SHP77 (cell line): ENCODE measurements at regions not wholly inside any gene's neighbourhood (a gene's known extent, or its start where the extent isn't known, plus 50 kb on each side); places are given as distances from the start of the nearest gene placed in this dataset.
"Not testable (repeated sequence)": the region's sequence is repeated elsewhere in the genome, so short reads cannot be mapped to it uniquely, and the experiment has no call there.

Source experiments
- DNase-seq, 2 experiments: peaks; one replicate each; lab custom pipeline; 2025; lab: John Stamatoyannopoulos, UW

DNA sequence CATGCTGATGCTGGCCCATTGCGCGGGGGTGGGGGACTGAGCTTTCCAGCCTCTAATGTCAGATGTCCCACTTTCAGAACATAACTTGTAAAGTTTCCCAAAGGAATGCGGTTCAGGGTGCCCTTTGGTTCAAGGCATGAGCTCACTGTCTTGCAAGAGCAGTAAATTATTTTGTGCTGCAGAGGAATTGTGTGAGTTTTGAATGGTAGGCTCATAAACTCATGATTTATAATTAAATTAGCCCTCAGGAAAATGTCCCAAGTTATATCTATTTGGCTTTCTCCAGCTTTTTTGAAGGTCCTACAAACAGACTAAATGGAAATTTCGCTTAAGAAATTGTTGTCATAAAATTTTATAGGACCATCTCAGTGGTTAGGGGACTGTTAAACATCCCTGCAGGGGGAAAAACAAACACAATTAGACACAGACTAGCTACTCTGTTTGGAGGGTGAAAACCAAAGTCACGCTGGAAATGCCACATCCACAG is 321.8 kb downstream of the HS3ST3B1 start:
- no peak for DNase-seq

DNA sequence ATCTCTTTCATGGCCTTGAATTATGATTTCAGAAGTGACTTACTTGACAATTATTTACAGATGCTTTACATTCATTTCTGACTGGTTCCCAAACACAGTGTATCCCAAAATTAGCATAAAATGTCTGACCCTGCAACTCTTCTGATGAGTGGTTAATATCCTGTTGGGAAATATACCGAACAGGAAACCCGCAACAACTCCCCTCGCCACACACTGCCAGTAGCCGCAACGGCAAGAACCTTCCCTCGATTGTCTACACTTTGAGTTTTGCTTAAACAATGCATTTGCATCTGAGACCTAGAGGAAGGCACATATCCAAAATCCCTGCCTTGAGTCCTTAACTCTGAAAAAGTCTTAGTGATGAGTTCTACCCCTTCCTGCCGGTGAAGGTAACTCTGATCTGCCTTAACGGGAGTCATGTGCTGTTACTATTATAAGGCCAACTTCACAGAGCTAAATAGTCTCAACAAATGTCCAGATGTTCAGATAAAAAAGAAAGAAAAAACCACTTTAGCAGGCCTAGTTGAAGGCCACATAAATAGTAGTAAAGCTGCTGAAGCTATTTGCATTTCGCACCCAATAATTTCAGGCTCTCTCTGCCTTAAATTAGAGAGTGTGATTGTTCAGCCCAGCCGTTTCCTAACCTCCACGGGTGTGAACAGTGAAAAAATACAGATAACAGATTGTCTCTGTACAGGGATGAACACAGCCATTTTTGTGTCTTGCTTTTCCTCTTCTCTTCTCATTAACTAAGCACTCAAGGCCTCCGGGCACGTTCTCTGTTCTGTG is 321.1 kb downstream of the HS3ST3B1 start:
- DNase-seq: no peak

DNA sequence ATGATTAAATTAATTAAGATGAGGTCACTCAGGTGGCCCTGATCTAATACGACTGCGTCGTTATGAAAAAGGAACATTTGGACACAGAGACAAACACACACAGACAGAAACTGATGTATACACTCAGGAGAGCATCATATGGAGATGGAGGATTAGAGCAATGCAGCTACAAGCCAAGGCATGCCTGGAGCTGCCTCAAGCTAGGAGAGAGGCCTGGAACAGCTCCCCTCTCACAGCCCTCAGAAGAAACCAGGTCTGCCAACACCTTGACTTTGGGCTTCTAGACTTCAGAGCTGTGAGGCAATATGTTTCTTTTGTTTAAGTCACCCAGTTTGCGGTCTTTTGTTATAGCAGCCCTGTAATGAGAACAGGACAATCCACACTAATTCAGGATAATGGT is 318.9 kb downstream of the HS3ST3B1 start:
- DNase-seq: no peak

DNA sequence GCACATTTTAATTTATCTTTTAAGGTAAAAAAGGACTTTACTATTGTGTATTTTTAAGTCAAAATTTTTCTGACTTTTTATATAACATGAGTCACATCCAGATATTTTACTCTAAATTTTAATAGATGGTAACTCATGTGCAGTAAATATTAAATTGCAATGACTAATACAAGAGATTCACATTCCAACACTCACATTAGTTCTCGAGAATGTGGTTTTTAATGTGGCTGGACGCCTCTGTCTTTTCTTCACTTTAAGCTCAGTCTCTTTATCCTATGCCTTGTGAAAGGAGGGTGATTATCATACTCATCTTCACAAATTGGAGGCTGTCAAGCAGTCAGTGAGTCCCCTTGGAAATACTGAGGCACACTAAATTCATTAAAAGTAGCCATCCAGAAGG is 315.6 kb downstream of the HS3ST3B1 start:
- DNase-seq: no peak

- no peak for DNase-seq
These were observed 304.4 kb downstream of the HS3ST3B1 start for GRCh38 chr17:14605267-14605599.

DNA sequence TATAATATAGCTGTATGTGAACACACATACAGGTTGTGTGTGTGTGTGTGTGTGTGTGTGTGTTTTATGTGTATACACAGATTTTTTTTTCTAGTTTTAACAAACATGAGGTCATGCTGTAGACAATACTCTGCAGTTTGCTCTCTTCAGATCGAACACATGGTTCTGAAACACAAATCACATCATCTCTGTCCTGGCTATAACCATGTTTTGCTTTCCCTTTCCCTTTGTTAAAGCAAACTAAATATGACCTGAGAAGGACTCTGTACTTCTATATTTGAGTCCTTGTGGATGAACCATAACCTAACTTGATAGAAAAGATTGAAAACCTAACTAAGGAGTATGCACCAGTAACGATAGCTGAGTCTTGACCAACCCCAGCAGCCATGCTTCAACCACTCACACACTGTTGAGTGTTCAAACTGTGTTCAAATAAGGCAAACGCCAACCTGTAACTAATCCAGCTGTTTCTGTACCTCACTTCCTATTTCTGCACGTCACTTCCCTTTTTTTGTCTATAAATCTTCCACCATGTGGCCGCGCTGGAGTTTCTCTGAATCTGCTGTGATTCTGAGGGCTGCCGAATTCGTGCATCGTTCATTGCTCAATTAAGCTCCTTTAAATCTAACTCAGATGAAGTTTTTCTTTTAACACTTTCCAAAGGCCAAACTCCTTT is 303.8 kb downstream of the HS3ST3B1 start:
- no peak for DNase-seq

DNA sequence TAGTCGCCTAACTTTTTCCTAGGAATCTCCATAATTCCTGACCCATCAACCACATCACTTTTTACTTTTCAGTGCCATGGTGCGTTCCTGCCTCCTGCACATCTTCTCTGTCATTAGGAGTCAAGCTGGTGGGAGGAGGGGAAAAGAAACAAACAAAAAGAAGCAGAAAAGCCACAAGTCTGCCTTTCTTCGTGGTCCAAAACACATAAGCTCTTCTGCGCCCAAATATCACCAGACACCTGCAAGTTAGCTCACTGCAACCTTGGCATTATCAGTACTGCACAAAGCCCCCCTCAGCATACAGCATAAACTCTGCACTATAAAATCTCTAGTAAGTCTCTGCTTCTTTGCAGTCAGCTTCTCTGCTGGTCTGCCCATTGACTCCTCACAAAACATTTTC is 295.3 kb downstream of the HS3ST3B1 start:
- DNase-seq: no peak

DNA sequence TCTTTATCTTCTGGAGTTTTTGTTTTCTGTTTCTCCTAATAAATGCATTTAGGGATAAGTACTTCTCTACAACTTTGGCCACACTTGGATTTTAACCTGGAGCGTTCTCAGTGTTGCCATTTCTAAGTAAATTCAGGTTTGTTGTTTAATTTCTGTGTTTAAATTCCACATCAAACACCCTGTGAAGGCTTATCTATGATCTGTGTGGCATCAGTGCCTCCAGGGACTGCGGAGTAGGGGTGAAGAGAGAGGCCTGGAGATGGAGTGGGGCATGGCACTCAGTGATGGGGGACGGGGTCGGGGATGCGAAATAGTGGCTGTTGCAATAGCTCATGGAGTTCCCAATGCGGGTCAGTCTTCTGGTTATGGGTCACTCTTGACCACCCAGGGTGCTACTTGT is 294.8 kb downstream of the HS3ST3B1 start:
- DNase-seq: no peak

- no peak for DNase-seq
These were observed 293.8 kb downstream of the HS3ST3B1 start for GRCh38 chr17:14594690-14595089.

DNA sequence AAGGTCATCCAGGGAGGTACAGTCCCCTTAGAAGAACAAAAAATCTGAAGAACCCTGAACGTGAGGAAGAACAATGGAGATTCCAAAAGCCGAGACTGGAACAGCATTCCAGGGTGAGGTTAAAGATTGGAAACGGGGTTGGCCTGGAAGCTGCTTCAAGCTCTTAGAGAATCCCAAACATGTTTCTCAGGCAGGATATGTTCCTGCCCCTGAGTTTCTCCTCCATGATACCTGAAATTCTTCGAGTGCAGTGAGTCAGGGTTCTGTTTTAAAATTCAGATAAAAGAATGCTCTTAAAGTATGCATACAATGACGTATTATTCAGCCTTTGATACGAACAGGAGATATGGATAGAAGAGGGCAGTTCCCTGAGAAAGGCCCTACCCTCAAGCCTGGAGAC is 293.1 kb downstream of the HS3ST3B1 start:
- DNase-seq: no peak

DNA sequence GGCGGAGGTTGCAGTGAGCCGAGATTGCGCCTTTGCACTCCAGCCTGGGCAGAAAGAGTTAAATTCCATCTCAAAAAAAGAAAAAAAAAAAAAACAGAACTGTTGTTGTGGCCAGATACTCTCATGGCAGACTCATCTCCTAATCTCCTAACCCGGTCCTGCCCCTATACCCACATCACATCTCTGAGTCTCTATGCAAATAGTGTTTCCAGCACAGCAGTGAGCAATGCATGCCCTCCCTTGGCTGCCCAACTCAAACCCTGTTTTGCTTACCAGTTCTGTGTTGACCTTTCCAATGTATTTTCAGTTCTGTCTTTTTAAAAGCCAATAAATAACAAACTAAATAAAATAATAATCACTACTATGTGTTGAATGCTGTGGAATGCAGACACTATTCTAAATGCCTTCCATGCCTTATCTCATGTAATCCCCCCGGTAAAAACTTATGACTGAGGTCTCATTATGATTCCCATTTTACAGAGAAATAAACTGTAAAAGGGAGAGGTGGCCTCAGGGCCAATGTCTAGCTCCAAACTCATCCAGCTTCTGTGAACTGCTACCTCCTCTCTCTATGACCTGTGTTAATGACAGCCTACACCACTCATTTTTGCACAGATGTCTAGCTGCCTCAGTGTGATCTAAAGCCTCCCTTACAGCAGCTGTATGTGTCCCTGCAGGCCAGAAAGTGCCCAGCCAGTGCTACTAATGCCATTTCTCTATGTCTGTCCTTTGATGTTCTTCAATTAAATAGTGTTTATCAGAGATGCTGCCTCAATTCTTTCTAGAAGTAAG is 289.8 kb downstream of the HS3ST3B1 start:
- no peak for DNase-seq

GRCh38 chr17:14585099-14585498 is 284.2 kb downstream of the HS3ST3B1 start:
- DNase-seq: no peak

GRCh38 chr17:14582996-14583395 is 282.1 kb downstream of the HS3ST3B1 start:
- no peak for DNase-seq

DNA sequence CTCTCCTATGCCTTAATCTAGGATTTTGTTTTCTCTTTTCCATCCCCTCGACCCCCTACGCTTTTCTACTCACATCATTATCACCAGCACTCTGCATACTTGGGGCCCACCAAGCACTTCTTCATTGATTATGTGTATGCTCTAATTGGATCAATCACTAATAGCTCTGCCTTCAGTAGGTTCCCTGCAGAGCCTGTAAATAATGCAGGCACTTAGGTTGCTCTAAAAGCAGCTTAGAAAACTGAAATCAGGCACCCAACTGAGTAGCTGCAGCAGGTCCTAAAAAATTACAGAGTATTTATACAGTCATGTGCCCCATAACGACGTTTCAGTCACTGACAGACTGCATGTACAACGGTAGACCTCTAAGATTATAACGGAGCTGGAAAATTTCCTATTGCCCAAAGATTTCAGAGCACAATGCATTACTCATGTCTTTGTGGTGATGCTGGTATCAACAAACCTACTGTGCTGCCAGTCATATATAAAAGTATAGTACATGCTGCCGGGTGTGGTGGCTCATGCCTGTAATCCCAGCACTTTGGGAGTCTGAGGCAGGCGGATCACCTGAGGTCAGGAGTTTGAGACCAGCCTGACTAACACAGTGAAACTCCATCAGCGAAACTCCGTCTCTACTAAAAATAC is 280.4 kb downstream of the HS3ST3B1 start:
- DNase-seq: no peak

GRCh38 chr17:14580499-14580898 is 279.6 kb downstream of the HS3ST3B1 start:
- no peak for DNase-seq

DNA sequence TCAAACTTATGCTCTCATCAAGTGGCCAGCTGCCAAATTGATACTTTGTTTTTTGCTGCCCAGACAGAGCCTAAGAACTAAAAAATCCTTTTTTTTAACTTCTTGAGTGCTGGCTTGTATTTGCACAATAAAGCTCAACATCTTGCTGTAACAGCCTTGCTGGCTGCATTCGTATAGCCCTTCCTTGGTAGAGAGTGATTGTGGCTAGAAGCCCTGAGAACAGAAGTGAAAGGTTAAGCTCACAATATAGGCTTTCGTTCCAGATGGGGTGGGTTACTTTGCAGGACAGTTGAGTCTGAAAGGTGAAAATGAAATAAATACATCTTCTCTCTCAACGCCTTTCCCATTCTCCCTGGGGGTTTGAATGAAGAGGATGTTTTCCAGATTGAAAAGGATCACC is 278.8 kb downstream of the HS3ST3B1 start:
- no peak for DNase-seq

- no peak for DNase-seq
These were observed 274.6 kb downstream of the HS3ST3B1 start for GRCh38 chr17:14575471-14575953.

DNA sequence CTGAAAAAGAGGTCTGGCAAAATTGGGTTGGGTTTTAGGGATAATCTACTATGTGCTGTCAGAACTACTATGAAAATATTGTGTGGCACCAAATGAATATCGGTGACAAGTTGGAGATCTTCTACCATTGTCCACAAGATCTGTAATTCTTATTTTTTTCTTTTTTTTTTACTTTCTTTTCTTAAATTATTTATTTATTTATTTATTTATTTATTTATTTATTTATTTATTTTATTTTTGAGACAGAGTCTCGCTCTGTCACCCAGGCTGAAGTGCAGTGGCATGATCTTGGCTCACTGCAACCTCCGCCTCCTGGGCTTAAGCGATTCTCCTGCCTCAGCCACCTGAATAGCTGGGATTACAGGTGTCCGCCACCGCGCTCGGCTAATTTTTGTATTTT is 259.4 kb downstream of the HS3ST3B1 start:
- not testable (repeated sequence) for DNase-seq

GRCh38 chr17:14559264-14560119 is 258.6 kb downstream of the HS3ST3B1 start:
- DNase-seq: no peak

DNA sequence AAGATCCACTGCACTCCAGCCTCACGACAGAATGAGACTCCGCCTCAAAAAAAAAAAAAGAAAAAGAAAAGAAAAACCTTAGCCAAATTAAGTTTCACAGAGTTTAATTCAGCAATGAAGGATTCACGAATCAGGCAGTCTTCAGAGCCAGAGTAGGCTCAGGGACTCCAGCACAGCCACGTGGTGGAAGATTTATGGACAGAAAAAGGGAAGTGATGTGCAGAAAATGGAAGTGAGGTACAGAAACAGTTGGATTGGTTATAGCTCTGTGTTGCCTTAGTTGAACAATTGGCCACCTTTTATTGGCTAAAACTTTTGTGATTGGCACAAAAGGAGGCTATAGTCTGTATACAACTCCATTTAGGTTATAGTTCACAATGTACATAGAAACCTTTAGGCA is 256.6 kb downstream of the HS3ST3B1 start:
- DNase-seq: no peak

DNA sequence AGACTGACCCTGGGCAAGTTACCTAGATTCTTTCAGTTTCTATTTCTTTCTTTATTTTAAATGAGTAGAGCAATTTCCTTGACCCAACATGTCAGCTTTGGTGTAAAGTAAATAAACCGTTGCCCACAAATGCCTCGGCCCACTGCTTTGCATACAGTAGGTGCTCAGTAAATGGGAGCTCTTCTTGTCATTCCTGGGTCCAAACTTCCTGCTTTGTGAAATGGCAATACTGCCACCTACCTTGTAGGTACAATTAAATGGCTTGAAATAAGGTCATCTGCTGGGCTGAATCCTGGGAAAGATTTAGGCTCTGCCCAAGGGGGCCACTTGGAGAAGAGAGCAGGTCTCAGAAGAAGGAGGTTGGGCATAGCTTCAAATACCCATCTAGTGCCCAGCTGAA is 253.0 kb downstream of the HS3ST3B1 start:
- DNase-seq: no peak
